ENCODE measurements at regions not wholly inside any gene's neighbourhood (a gene's known extent, or its start where the extent isn't known, plus 50 kb on each side); places are given as distances from the start of the nearest gene placed in this dataset.

GRCh38 chr2:128580988-128581848 is 262.6 kb upstream of the HS6ST1 start:
- Histone ChIP-seq H3K36me3 (replicated peaks; ENCODE audit: insufficient read depth, low read depth) (no peaks in the 10 kb centered on the region), H3K79me2 (no peaks in the 10 kb centered on the region), H4K20me1 (ENCODE audit: insufficient read depth, poor library complexity, severe bottlenecking) (no peaks in the 10 kb centered on the region), H3K4me2 (no peak overlapping the region), H3K4me1 (ENCODE audit: insufficient read depth) (no peaks in the 10 kb centered on the region), H3K27me3 (no peaks in the 10 kb centered on the region), H3K9me2 (replicated peaks; ENCODE audit: insufficient read depth) (no peaks in the 10 kb centered on the region), H3K4me3 (no peak overlapping the region), H3K27ac (no peak overlapping the region), H3K9me3 (ENCODE audit: low read depth) (no peaks in the 10 kb centered on the region), H2AFZ (no peak overlapping the region)
- WGBS (ENCODE audit: low lambda C conversion rate, missing lambda C conversion rate) = 92% methylated on average over 6 of the region's 6 CpGs
- TF ChIP-seq EZH2phosphoT487 (IDR thresholded peaks at IDR 0.05; ENCODE audit: low read depth, severe bottlenecking, unreplicated experiment) (no peak), EZH2 (IDR thresholded peaks at IDR 0.05; ENCODE audit: borderline replicate concordance) (no peak), CTCF (IDR thresholded peaks at IDR 0.05; ENCODE audit: poor library complexity) (no peak)
- DNase-seq (ENCODE audit: low spot score) = no peak

- Histone ChIP-seq H3K9me2 (replicated peaks; ENCODE audit: insufficient read depth) (no peaks in the 10 kb centered on the region), H3K27me3 (no peaks in the 10 kb centered on the region), H3K4me1 (ENCODE audit: insufficient read depth) (no peaks in the 10 kb centered on the region), H3K9me3 (ENCODE audit: low read depth) (no peaks in the 10 kb centered on the region), H2AFZ (no peak overlapping the region), H3K36me3 (replicated peaks; ENCODE audit: insufficient read depth, low read depth) (no peaks in the 10 kb centered on the region), H3K4me3 (no peak overlapping the region), H4K20me1 (ENCODE audit: insufficient read depth, poor library complexity, severe bottlenecking) (no peaks in the 10 kb centered on the region), H3K27ac (no peak overlapping the region), H3K79me2 (no peaks in the 10 kb centered on the region), H3K4me2 (no peak overlapping the region)
- 75% methylated on average over 2 of the region's 2 CpGs for WGBS (ENCODE audit: low lambda C conversion rate, missing lambda C conversion rate)
- no peak for DNase-seq (ENCODE audit: low spot score)
- TF ChIP-seq CTCF (IDR thresholded peaks at IDR 0.05; ENCODE audit: poor library complexity) (no peak), EZH2phosphoT487 (IDR thresholded peaks at IDR 0.05; ENCODE audit: low read depth, severe bottlenecking, unreplicated experiment) (no peak), EZH2 (IDR thresholded peaks at IDR 0.05; ENCODE audit: borderline replicate concordance) (no peak)
Observed at GRCh38 chr2:128581849-128582244, 263.2 kb upstream of the HS6ST1 start.

GRCh38 chr2:128584296-128584890 is 265.7 kb upstream of the HS6ST1 start:
- no peaks in the 10 kb centered on the region for H3K9me2 ChIP-seq (replicated peaks; ENCODE audit: insufficient read depth)
- H2AFZ ChIP-seq = no peak overlapping the region
- no peaks in the 10 kb centered on the region for H4K20me1 ChIP-seq (ENCODE audit: insufficient read depth, poor library complexity, severe bottlenecking)
- H3K4me2 ChIP-seq = no peak overlapping the region
- 77% methylated on average over 8 of the region's 8 CpGs for WGBS (ENCODE audit: low lambda C conversion rate, missing lambda C conversion rate)
- H3K27ac ChIP-seq = peak overlapping the region; percentile 22
- DNase-seq (ENCODE audit: low spot score) = no peak
- H3K4me1 ChIP-seq (ENCODE audit: insufficient read depth) = no peaks in the 10 kb centered on the region
- no peaks in the 10 kb centered on the region for H3K9me3 ChIP-seq (ENCODE audit: low read depth)
- no peaks in the 10 kb centered on the region for H3K79me2 ChIP-seq
- no peaks in the 10 kb centered on the region for H3K36me3 ChIP-seq (replicated peaks; ENCODE audit: insufficient read depth, low read depth)
- TF ChIP-seq CTCF (IDR thresholded peaks at IDR 0.05; ENCODE audit: poor library complexity) (no peak), EZH2 (IDR thresholded peaks at IDR 0.05; ENCODE audit: borderline replicate concordance) (no peak)
- no peaks in the 10 kb centered on the region for H3K27me3 ChIP-seq
- H3K4me3 ChIP-seq = no peak overlapping the region
